Neural cell (in vitro differentiated cells): ENCODE measurements at regions not wholly inside any gene's neighbourhood (a gene's known extent, or its start where the extent isn't known, plus 50 kb on each side); places are given as distances from the start of the nearest gene placed in this dataset.

Experiments used
- H2AFZ ChIP-seq: fragments of 200-600, 300-800 bp; sonication (generic), shearing (Covaris generic); 2 replicates; pipeline ENCODE4 v1.6.0; 2014; ENCODE audit warnings: low read depth, mild to moderate bottlenecking, antibody characterized with exemption, low read length, moderate library complexity
- H3F3A ChIP-seq: fragments of 200-600 bp; shearing (Covaris generic); 2 replicates; pipeline ENCODE4 v1.6.1; 2016; ENCODE audit warnings: mild to moderate bottlenecking, moderate library complexity, mixed read lengths, antibody characterized with exemption, low read length; ENCODE audit not compliant: insufficient read depth, poor library complexity, severe bottlenecking
- H3K27ac ChIP-seq: fragments of 200-600, 300-800 bp; sonication (generic), shearing (Covaris generic); 2 replicates; pipeline ENCODE4 v1.5.1; 2014; ENCODE audit warnings: mild to moderate bottlenecking, low read length, moderate library complexity
- H3K27me3 ChIP-seq: fragments of 300-800, 200-600 bp; sonication (generic), shearing (Covaris generic); 2 replicates; pipeline ENCODE4 v1.6.0; 2014; ENCODE audit warnings: mild to moderate bottlenecking, low read depth, low read length, moderate library complexity; ENCODE audit not compliant: insufficient read depth
- H3K36me3 ChIP-seq: fragments of 300-800, 200-600 bp; sonication (generic), shearing (Covaris generic); 2 replicates; pipeline ENCODE4 v1.5.1; 2014; ENCODE audit warnings: mild to moderate bottlenecking, antibody characterized with exemption, low read length, moderate library complexity; ENCODE audit not compliant: insufficient read depth
- H3K4me2 ChIP-seq: fragments of 300-800, 200-600 bp; sonication (generic), shearing (Covaris generic); 2 replicates; pipeline ENCODE4 v1.6.0; 2014; ENCODE audit warnings: mild to moderate bottlenecking, low read length
- H3K4me3 ChIP-seq: fragments of 300-800, 200-600 bp; sonication (generic), shearing (Covaris generic); 2 replicates; pipeline ENCODE4 v1.5.1; 2014; ENCODE audit warnings: mild to moderate bottlenecking, low read length, moderate library complexity
- H3K79me2 ChIP-seq: fragments of 200-600 bp; shearing (Covaris generic); replicated peaks from 2 replicates; pipeline ENCODE4 v1.6.0; 2014; ENCODE audit warnings: mild to moderate bottlenecking, low read length, moderate library complexity; ENCODE audit not compliant: insufficient read depth
- H3K9ac ChIP-seq: fragments of 300-800, 200-600 bp; sonication (generic), shearing (Covaris generic); 2 replicates; pipeline ENCODE4 v1.6.1; 2016; ENCODE audit warnings: mild to moderate bottlenecking, low read length, mixed read lengths
- H3K9me2 ChIP-seq: fragments of 200-600 bp; shearing (Covaris generic); 2 replicates; pipeline ENCODE4 v1.6.1; 2016; ENCODE audit warnings: mild to moderate bottlenecking, low read length, mixed read lengths; ENCODE audit not compliant: insufficient read depth
- H3K9me3 ChIP-seq: fragments of 200-600, 300-800 bp; sonication (generic), shearing (Covaris generic); 2 replicates; pipeline ENCODE4 v1.6.1; 2016; ENCODE audit warnings: mild to moderate bottlenecking, mixed run types, low read length, moderate library complexity, mixed read lengths
- H4K20me1 ChIP-seq: fragments of 200-600 bp; shearing (Covaris generic); 2 replicates; pipeline ENCODE4 v1.6.1; 2016; ENCODE audit warnings: mild to moderate bottlenecking, mixed run types; ENCODE audit not compliant: insufficient read depth
- EP300 ChIP-seq: fragments of 450-650 bp; conservative IDR thresholded peaks from 2 replicates; pipeline ENCODE4 v1.6.1; 2014; ENCODE audit warnings: antibody characterized with exemption, mild to moderate bottlenecking, moderate library complexity; ENCODE audit not compliant: poor library complexity, severe bottlenecking
- EZH2 ChIP-seq: fragments of 200-600, 300-800 bp; shearing (Covaris generic), sonication (generic); IDR thresholded peaks from 2 replicates; pipeline ENCODE4 v1.6.1; 2014; ENCODE audit warnings: antibody characterized with exemption, low read length, borderline replicate concordance, mild to moderate bottlenecking; ENCODE audit not compliant: insufficient read depth, poor library complexity, severe bottlenecking
- MXI1 ChIP-seq: fragments of 450-650 bp; conservative IDR thresholded peaks from 2 replicates; pipeline ENCODE4 v1.6.1; 2014; ENCODE audit warnings: antibody characterized with exemption, mild to moderate bottlenecking; ENCODE audit not compliant: poor library complexity, severe bottlenecking
- POLR2AphosphoS5 ChIP-seq: IDR thresholded peaks from 2 replicates; pipeline ENCODE4 v1.6.1; 2012
- RAD21 ChIP-seq: fragments of 450-650 bp; conservative IDR thresholded peaks from 2 replicates; pipeline ENCODE4 v1.6.1; 2014; ENCODE audit warnings: antibody characterized with exemption, mild to moderate bottlenecking, moderate library complexity
- SMC3 ChIP-seq: fragments of 450-650 bp; conservative IDR thresholded peaks from 2 replicates; pipeline ENCODE4 v1.6.1; 2014; ENCODE audit warnings: antibody characterized with exemption, mild to moderate bottlenecking, moderate library complexity; ENCODE audit not compliant: poor library complexity
- TAF1 ChIP-seq: IDR thresholded peaks from 2 replicates; pipeline ENCODE4 v1.6.1; 2012; ENCODE audit warnings: low read depth
- TF ChIP-seq, protein P1 (sequence below): IDR thresholded peaks from 2 replicates; pipeline ENCODE4 v1.6.1; 2012; ENCODE audit warnings: borderline replicate concordance
- TF ChIP-seq, protein P2 (sequence below): fragments of 450-650 bp; IDR thresholded peaks from 2 replicates; pipeline ENCODE4 v1.5.1; 2014; ENCODE audit warnings: antibody characterized with exemption, mild to moderate bottlenecking, moderate library complexity; ENCODE audit not compliant: poor library complexity, severe bottlenecking

DNA sequence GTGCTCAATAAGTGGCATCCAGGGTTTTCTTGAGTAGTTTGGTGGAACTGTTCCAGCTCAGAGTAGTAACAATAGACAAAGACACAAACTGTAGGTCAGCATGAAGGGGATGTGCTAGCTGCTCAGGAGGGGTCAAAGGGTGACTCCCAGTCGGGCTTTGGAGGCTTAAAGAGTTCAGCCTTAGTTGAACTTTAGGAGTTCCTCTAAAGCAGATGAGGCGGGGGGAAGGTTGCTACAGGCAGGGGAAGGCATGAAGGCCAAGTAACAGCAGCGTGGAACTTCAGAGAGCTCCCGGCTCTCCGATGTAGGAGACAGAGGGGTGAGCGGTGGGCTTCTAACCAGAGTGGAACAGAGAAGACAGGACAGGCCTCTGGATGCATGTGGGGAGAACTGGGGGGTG lies 115.5 kb upstream of the CD93 start:
- no peak overlapping the region for H3K27ac ChIP-seq
- no peaks in the 10 kb centered on the region for H3K27me3 ChIP-seq
- no peak overlapping the region for H3K4me3 ChIP-seq
- no peaks in the 10 kb centered on the region for H3K9me3 ChIP-seq
- H4K20me1 ChIP-seq = no peaks in the 10 kb centered on the region
- no peaks in the 10 kb centered on the region for H3K9me2 ChIP-seq
- H3K79me2 ChIP-seq = no peaks in the 10 kb centered on the region
- TF ChIP-seq EZH2 (no peak), EP300 (no peak), POLR2AphosphoS5 (no peak), SMC3 (no peak), TAF1 (no peak), MXI1 (no peak), RAD21 (no peak)
- TF ChIP-seq, protein P1, sequence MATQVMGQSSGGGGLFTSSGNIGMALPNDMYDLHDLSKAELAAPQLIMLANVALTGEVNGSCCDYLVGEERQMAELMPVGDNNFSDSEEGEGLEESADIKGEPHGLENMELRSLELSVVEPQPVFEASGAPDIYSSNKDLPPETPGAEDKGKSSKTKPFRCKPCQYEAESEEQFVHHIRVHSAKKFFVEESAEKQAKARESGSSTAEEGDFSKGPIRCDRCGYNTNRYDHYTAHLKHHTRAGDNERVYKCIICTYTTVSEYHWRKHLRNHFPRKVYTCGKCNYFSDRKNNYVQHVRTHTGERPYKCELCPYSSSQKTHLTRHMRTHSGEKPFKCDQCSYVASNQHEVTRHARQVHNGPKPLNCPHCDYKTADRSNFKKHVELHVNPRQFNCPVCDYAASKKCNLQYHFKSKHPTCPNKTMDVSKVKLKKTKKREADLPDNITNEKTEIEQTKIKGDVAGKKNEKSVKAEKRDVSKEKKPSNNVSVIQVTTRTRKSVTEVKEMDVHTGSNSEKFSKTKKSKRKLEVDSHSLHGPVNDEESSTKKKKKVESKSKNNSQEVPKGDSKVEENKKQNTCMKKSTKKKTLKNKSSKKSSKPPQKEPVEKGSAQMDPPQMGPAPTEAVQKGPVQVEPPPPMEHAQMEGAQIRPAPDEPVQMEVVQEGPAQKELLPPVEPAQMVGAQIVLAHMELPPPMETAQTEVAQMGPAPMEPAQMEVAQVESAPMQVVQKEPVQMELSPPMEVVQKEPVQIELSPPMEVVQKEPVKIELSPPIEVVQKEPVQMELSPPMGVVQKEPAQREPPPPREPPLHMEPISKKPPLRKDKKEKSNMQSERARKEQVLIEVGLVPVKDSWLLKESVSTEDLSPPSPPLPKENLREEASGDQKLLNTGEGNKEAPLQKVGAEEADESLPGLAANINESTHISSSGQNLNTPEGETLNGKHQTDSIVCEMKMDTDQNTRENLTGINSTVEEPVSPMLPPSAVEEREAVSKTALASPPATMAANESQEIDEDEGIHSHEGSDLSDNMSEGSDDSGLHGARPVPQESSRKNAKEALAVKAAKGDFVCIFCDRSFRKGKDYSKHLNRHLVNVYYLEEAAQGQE = no peak
- TF ChIP-seq, protein P2, sequence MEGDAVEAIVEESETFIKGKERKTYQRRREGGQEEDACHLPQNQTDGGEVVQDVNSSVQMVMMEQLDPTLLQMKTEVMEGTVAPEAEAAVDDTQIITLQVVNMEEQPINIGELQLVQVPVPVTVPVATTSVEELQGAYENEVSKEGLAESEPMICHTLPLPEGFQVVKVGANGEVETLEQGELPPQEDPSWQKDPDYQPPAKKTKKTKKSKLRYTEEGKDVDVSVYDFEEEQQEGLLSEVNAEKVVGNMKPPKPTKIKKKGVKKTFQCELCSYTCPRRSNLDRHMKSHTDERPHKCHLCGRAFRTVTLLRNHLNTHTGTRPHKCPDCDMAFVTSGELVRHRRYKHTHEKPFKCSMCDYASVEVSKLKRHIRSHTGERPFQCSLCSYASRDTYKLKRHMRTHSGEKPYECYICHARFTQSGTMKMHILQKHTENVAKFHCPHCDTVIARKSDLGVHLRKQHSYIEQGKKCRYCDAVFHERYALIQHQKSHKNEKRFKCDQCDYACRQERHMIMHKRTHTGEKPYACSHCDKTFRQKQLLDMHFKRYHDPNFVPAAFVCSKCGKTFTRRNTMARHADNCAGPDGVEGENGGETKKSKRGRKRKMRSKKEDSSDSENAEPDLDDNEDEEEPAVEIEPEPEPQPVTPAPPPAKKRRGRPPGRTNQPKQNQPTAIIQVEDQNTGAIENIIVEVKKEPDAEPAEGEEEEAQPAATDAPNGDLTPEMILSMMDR = no peak
- no peak overlapping the region for H3K9ac ChIP-seq
- no peak overlapping the region for H2AFZ ChIP-seq
- no peaks in the 10 kb centered on the region for H3K36me3 ChIP-seq
- no peak overlapping the region for H3K4me2 ChIP-seq
- H3F3A ChIP-seq = no peaks in the 10 kb centered on the region

DNA sequence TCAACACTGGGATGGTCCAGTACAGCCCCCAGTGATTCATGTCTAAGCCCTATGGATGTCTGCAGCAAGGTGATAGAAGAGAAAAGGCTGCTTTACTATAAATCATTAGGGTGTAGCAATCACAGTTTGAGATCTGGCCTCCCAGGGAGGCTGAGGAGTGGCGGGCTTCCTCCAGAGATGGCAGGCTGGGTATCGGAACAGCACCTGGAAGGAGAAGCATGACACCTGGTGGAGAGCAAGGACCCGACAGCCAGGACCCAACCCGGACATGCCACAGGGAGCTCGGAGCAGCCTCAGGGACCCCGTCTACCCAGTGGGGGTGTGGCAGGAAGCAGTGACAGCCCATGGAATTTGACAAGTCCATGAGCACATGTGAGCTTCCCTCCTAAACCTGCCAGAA lies 114.8 kb upstream of the CD93 start:
- no peaks in the 10 kb centered on the region for H3F3A ChIP-seq
- no peak overlapping the region for H3K27ac ChIP-seq
- H4K20me1 ChIP-seq = no peaks in the 10 kb centered on the region
- no peak overlapping the region for H3K9ac ChIP-seq
- no peak overlapping the region for H2AFZ ChIP-seq
- H3K36me3 ChIP-seq = no peaks in the 10 kb centered on the region
- H3K4me3 ChIP-seq = no peak overlapping the region
- H3K9me3 ChIP-seq = no peaks in the 10 kb centered on the region
- no peak overlapping the region for H3K4me2 ChIP-seq
- no peaks in the 10 kb centered on the region for H3K79me2 ChIP-seq
- no peaks in the 10 kb centered on the region for H3K9me2 ChIP-seq
- H3K27me3 ChIP-seq = no peaks in the 10 kb centered on the region
- TF ChIP-seq SMC3 (peak; percentile 51), RAD21 (peak; percentile 40), MXI1 (no peak)
- TF ChIP-seq, protein P2 = peak; percentile 23
